Calu3 (cell line): ENCODE measurements at regions not wholly inside any gene's neighbourhood (a gene's known extent, or its start where the extent isn't known, plus 50 kb on each side); places are given as distances from the start of the nearest gene placed in this dataset.

Experiments
- BruUV-seq: library from RNA; stranded (reverse); fragments of 400-500 nt; replicated peaks from 2 replicates; lab custom pipeline; 2021; lab: Mats Ljungman, UMichigan
- CTCF ChIA-PET: fragments of 300-600 bp; sonication (Branson Sonifier 250); formaldehyde crosslinking; loops from one replicate; lab custom pipeline; 2022; ENCODE audit warnings: antibody characterized with exemption; lab: Charles Lee
- DNase-seq: peaks from one replicate; pipeline ENCODE4 v3.0.0; 2022
- H3K27ac Mint-ChIP-seq: one replicate; pipeline ENCODE4 v1.8.0; 2022; ENCODE audit warnings: mixed read lengths; ENCODE audit not compliant: unreplicated experiment
- H3K27me3 Mint-ChIP-seq: one replicate; pipeline ENCODE4 v1.8.0; 2022; ENCODE audit warnings: mixed read lengths; ENCODE audit not compliant: unreplicated experiment
- H3K36me3 Mint-ChIP-seq: one replicate; pipeline ENCODE4 v1.8.0; 2022; ENCODE audit warnings: mild to moderate bottlenecking, moderate library complexity, mixed read lengths; ENCODE audit not compliant: insufficient read depth, unreplicated experiment
- H3K4me1 Mint-ChIP-seq: one replicate; pipeline ENCODE4 v1.8.0; 2022; ENCODE audit warnings: mild to moderate bottlenecking, low read depth, mixed read lengths; ENCODE audit not compliant: unreplicated experiment
- H3K4me3 Mint-ChIP-seq: one replicate; pipeline ENCODE4 v1.8.0; 2022; ENCODE audit warnings: mild to moderate bottlenecking, low read depth, moderate library complexity, mixed read lengths; ENCODE audit not compliant: unreplicated experiment
- H3K9me3 Mint-ChIP-seq: one replicate; pipeline ENCODE4 v1.8.0; 2022; ENCODE audit warnings: low read depth, mixed read lengths; ENCODE audit not compliant: unreplicated experiment
- intact Hi-C: fragments of 100-400 bp; cut with micrococcal nuclease; formaldehyde crosslinking; loops from one replicate; pipeline ENCODE4 v1.10.0; 2022; ENCODE audit not compliant: unreplicated experiment
- TF ChIP-seq, protein P1 (sequence below): fragments of 200-600 bp; IDR thresholded peaks from one replicate; pipeline ENCODE4 v1.8.0; 2022; ENCODE audit warnings: antibody characterized with exemption; ENCODE audit not compliant: unreplicated experiment

DNA sequence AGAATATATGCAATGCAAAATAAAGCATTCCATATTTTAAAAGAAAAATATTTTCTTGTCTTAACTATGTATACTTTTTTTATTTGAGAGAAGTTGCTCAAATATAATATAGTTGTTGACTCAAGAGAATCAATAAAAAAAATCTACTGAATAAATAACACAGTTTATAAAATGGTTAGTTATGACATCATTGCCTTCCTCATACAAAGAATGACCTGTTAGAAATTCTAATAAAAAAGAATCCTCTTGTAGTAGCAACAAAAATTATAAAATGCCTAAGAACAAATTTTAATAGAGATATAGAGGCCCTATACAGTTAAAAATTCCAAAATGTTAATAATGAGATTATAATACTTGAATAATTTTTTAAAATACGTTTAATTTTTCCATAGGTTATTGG, 96.5 kb upstream of the AHI1 start:
- H3K27me3 Mint-ChIP-seq: no peaks in the 10 kb centered on the region
- H3K9me3 Mint-ChIP-seq: peaks cover 2% of the 10 kb centered on the region
- DNase-seq: no peak
- no TSS peak for BruUV-seq
- CTCF ChIA-PET: no interaction called here
- no peak overlapping the region for H3K27ac Mint-ChIP-seq
- no peaks in the 10 kb centered on the region for H3K36me3 Mint-ChIP-seq
- H3K4me1 Mint-ChIP-seq: no peaks in the 10 kb centered on the region
- H3K4me3 Mint-ChIP-seq: no peak overlapping the region
- intact Hi-C loops: no loop called here
- TF ChIP-seq, protein P1, sequence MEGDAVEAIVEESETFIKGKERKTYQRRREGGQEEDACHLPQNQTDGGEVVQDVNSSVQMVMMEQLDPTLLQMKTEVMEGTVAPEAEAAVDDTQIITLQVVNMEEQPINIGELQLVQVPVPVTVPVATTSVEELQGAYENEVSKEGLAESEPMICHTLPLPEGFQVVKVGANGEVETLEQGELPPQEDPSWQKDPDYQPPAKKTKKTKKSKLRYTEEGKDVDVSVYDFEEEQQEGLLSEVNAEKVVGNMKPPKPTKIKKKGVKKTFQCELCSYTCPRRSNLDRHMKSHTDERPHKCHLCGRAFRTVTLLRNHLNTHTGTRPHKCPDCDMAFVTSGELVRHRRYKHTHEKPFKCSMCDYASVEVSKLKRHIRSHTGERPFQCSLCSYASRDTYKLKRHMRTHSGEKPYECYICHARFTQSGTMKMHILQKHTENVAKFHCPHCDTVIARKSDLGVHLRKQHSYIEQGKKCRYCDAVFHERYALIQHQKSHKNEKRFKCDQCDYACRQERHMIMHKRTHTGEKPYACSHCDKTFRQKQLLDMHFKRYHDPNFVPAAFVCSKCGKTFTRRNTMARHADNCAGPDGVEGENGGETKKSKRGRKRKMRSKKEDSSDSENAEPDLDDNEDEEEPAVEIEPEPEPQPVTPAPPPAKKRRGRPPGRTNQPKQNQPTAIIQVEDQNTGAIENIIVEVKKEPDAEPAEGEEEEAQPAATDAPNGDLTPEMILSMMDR: no peak

DNA sequence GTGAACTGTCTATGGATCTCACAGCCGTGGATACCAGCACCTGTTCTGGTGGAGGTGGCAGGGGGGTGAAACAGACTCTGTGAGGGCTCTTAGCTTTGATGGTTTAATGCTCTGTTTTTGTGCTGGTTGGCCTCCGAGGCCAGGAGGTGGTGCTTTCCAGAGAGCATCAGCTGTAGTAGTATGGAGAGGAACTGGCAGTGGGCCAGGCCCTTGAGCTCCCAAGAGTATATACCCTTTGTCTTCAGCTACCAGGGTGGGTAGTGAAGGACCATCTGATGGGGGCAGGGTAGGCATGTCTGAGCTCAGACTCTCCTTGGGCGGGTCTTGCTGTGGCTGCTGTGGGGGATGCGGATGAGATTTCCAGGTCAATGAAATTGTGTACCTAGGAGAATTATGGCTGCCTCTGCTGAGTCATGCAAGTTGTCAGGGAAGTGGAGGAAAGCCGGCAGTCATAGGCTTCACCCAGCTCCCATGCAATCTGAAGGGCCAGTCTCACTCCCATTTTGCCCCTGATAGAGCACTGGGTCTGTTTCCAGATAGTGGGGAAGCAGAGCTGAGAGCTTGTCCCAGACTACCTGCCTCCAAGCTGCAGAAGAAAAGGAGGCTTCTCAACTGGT, 102.7 kb upstream of the AHI1 start:
- peaks cover 2% of the 10 kb centered on the region for H3K9me3 Mint-ChIP-seq
- H3K4me1 Mint-ChIP-seq: no peaks in the 10 kb centered on the region
- DNase-seq: no peak
- no peaks in the 10 kb centered on the region for H3K36me3 Mint-ChIP-seq
- CTCF ChIA-PET: interaction anchor here (1.5 kb wide), 1 partner anchor 34 kb away, joined by 3 read pairs; no protein-coding TSS in a partner anchor
- TF ChIP-seq, protein P1: no peak
- intact Hi-C loops: no loop called here
- no peak overlapping the region for H3K27ac Mint-ChIP-seq
- H3K4me3 Mint-ChIP-seq: no peak overlapping the region
- no peaks in the 10 kb centered on the region for H3K27me3 Mint-ChIP-seq
- BruUV-seq: no TSS peak

DNA sequence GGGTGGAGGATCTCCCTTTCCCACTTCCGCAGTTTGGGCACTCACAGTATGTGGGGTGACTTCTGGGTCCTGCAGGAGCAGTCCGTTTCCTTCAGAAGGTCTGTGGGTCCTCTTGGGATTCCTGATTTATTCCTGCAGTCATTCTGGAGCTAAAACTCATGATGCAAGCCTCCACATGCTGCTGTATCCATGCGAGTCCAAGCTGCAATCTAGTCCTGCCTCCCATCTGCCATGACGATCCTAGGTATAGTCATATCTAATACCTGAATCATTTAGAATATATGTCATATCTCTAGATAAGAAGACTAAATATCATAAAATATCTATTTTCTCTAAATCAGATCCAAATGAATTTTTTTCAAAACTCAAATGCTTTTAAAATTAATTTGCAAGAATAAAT, 103.4 kb upstream of the AHI1 start:
- peaks cover 2% of the 10 kb centered on the region for H3K9me3 Mint-ChIP-seq
- CTCF ChIA-PET: interaction anchor here (1.5 kb wide), 1 partner anchor 33 kb away, joined by 3 read pairs; no protein-coding TSS in a partner anchor
- H3K36me3 Mint-ChIP-seq: no peaks in the 10 kb centered on the region
- no peaks in the 10 kb centered on the region for H3K27me3 Mint-ChIP-seq
- no TSS peak for BruUV-seq
- no peak for DNase-seq
- H3K27ac Mint-ChIP-seq: no peak overlapping the region
- no peaks in the 10 kb centered on the region for H3K4me1 Mint-ChIP-seq
- TF ChIP-seq, protein P1: no peak
- no peak overlapping the region for H3K4me3 Mint-ChIP-seq
- intact Hi-C loops: no loop called here

DNA sequence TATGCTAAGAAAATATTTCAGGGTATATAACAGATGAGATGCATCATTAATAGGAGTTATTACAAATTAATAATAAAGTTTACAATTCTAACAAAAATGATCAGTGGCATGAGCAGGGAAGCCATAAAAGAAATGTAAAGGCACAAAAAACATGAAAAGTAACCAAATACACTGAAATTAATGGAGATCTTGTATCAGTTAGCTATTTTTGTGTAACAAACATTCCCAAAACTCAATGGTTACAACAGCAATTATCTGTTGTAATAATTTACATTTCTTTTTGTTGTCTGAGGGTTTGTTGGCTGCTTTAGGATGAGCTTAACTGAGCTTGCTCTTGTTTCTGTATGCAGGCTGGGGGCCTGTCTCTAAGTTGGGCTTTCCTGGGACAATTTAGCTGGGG, 104.3 kb upstream of the AHI1 start:
- no peak for DNase-seq
- no TSS peak for BruUV-seq
- TF ChIP-seq, protein P1: no peak
- Mint-ChIP-seq H3K36me3 (no peaks in the 10 kb centered on the region), H3K4me3 (no peak overlapping the region), H3K27me3 (no peaks in the 10 kb centered on the region), H3K9me3 (peaks cover 2% of the 10 kb centered on the region), H3K4me1 (no peaks in the 10 kb centered on the region), H3K27ac (no peak overlapping the region)
- CTCF ChIA-PET: no interaction called here
- intact Hi-C loops: no loop called here
